ENCODE measurements at regions not wholly inside any gene's neighbourhood (a gene's known extent, or its start where the extent isn't known, plus 50 kb on each side); places are given as distances from the start of the nearest gene placed in this dataset.

- no peak for FAIRE-seq
- no peak for TF ChIP-seq CTCF (IDR thresholded peaks at IDR 0.05; ENCODE audit: borderline replicate concordance, extremely low read depth, insufficient read depth)
- Histone ChIP-seq H3K4me1 (ENCODE audit: control insufficient read depth in 2 of 3, insufficient read depth in 2 of 3, low read depth in 1 of 3, low read length in 3 of 3) (no peaks in the 10 kb centered on the region), H3K4me3 (ENCODE audit: low read length in 3 of 3) (no peak overlapping the region), H3K9me3 (ENCODE audit: control insufficient read depth in 2 of 3, insufficient read depth in 1 of 3, low read length in 3 of 3) (no peaks in the 10 kb centered on the region), H3K27ac (ENCODE audit: low read depth in 2 of 2, low read length in 2 of 2) (no peak overlapping the region), H3K27me3 (ENCODE audit: control insufficient read depth, insufficient read depth, low read length) (no peaks in the 10 kb centered on the region), H3K36me3 (ENCODE audit: control insufficient read depth in 2 of 3, insufficient read depth in 3 of 3, low read length in 3 of 3) (no peaks in the 10 kb centered on the region), H3K9ac (ENCODE audit: low read length in 3 of 3) (no peak overlapping the region)
- DNase-seq, result peak in 4 of 5 donors; percentile 43 to 92 (median 80)
- intact Hi-C loops (cut with DNase I), result no loop called here
Measured at GRCh38 chr4:135267148-135267865, 1065.7 kb upstream of the PABPC4L start.

- peak; percentile 85 for FAIRE-seq
- H3K9me3 ChIP-seq (ENCODE audit: control insufficient read depth in 2 of 3, insufficient read depth in 1 of 3, low read length in 3 of 3), result no peaks in the 10 kb centered on the region
- no peaks in the 10 kb centered on the region for H3K27me3 ChIP-seq (ENCODE audit: control insufficient read depth, insufficient read depth, low read length)
- TF ChIP-seq CTCF (IDR thresholded peaks at IDR 0.05; ENCODE audit: borderline replicate concordance, extremely low read depth, insufficient read depth), result no peak
- no peak overlapping the region for H3K4me3 ChIP-seq (ENCODE audit: low read length in 3 of 3)
- DNase-seq, result no peak
- no peaks in the 10 kb centered on the region for H3K36me3 ChIP-seq (ENCODE audit: control insufficient read depth in 2 of 3, insufficient read depth in 3 of 3, low read length in 3 of 3)
- no peaks in the 10 kb centered on the region for H3K4me1 ChIP-seq (ENCODE audit: control insufficient read depth in 2 of 3, insufficient read depth in 2 of 3, low read depth in 1 of 3, low read length in 3 of 3)
- intact Hi-C loops (cut with DNase I), result no loop called here
- H3K9ac ChIP-seq (ENCODE audit: low read length in 3 of 3), result no peak overlapping the region
- H3K27ac ChIP-seq (ENCODE audit: low read depth in 2 of 2, low read length in 2 of 2), result no peak overlapping the region
Measured at GRCh38 chr4:135256111-135256510, 1054.5 kb upstream of the PABPC4L start.

- Histone ChIP-seq H3K9me3 (ENCODE audit: control insufficient read depth in 2 of 3, insufficient read depth in 1 of 3, low read length in 3 of 3) (no peaks in the 10 kb centered on the region), H3K9ac (ENCODE audit: low read length in 3 of 3) (no peak overlapping the region), H3K27ac (ENCODE audit: low read depth in 2 of 2, low read length in 2 of 2) (no peak overlapping the region), H3K27me3 (ENCODE audit: control insufficient read depth, insufficient read depth, low read length) (no peaks in the 10 kb centered on the region), H3K4me3 (ENCODE audit: low read length in 3 of 3) (no peak overlapping the region), H3K4me1 (ENCODE audit: control insufficient read depth in 2 of 3, insufficient read depth in 2 of 3, low read depth in 1 of 3, low read length in 3 of 3) (no peaks in the 10 kb centered on the region), H3K36me3 (ENCODE audit: control insufficient read depth in 2 of 3, insufficient read depth in 3 of 3, low read length in 3 of 3) (no peaks in the 10 kb centered on the region)
- DNase-seq (no peak), FAIRE-seq (no peak)
- intact Hi-C loops (cut with DNase I), result no loop called here
- TF ChIP-seq CTCF (IDR thresholded peaks at IDR 0.05; ENCODE audit: borderline replicate concordance, extremely low read depth, insufficient read depth), result no peak
Measured at GRCh38 chr4:135250040-135250439, 1048.5 kb upstream of the PABPC4L start.

DNA sequence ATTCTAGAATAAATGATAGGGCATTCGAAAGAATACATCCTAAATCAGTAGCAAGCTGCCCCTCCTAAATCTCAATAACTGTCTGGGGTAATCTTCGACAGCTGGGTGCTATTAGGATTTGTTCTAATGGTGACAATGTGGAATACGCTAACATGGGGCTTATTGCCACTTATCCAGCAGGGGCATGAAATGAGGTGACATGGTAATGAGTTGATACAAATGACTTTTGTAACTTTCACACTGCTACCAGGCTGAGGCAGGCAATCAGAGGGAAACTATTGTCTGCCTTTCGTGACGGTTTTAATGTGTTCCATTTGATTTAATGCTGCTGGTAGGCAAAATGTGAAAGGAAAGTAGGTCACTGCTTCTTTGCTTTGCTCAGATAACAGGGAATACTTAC lies 1047.4 kb upstream of the PABPC4L start:
- FAIRE-seq, result no peak
- no peaks in the 10 kb centered on the region for H3K27me3 ChIP-seq (ENCODE audit: control insufficient read depth, insufficient read depth, low read length)
- no peaks in the 10 kb centered on the region for H3K36me3 ChIP-seq (ENCODE audit: control insufficient read depth in 2 of 3, insufficient read depth in 3 of 3, low read length in 3 of 3)
- peak in 2 of 5 donors; percentile 27 for DNase-seq
- intact Hi-C loops (cut with DNase I), result no loop called here
- H3K4me3 ChIP-seq (ENCODE audit: low read length in 3 of 3), result no peak overlapping the region
- no peaks in the 10 kb centered on the region for H3K4me1 ChIP-seq (ENCODE audit: control insufficient read depth in 2 of 3, insufficient read depth in 2 of 3, low read depth in 1 of 3, low read length in 3 of 3)
- H3K9me3 ChIP-seq (ENCODE audit: control insufficient read depth in 2 of 3, insufficient read depth in 1 of 3, low read length in 3 of 3), result no peaks in the 10 kb centered on the region
- H3K27ac ChIP-seq (ENCODE audit: low read depth in 2 of 2, low read length in 2 of 2), result no peak overlapping the region
- no peak for TF ChIP-seq CTCF (IDR thresholded peaks at IDR 0.05; ENCODE audit: borderline replicate concordance, extremely low read depth, insufficient read depth)
- H3K9ac ChIP-seq (ENCODE audit: low read length in 3 of 3), result no peak overlapping the region
